ENCODE measurements at regions not wholly inside any gene's neighbourhood (a gene's known extent, or its start where the extent isn't known, plus 50 kb on each side); places are given as distances from the start of the nearest gene placed in this dataset.
"Not testable (repeated sequence)": the region's sequence is repeated elsewhere in the genome, so short reads cannot be mapped to it uniquely, and the experiment has no call there.

GRCh38 chr21:14011751-14012150, 199.0 kb downstream of the LIPI start:
- not testable (repeated sequence) for TF ChIP-seq RARB (CRISPR knock-in tag; IDR thresholded peaks at IDR 0.05); ESRRG (CRISPR knock-in tag; IDR thresholded peaks at IDR 0.05); TSHZ2 (CRISPR knock-in tag; IDR thresholded peaks at IDR 0.05); CREB5 (CRISPR knock-in tag; IDR thresholded peaks at IDR 0.05; ENCODE audit: low read depth); ZFP3 (CRISPR knock-in tag; IDR thresholded peaks at IDR 0.05); ZFP30 (CRISPR knock-in tag; IDR thresholded peaks at IDR 0.05); ZNF565 (CRISPR knock-in tag; conservative IDR thresholded peaks at IDR 0.05; ENCODE audit: low read depth); PATZ1 (CRISPR knock-in tag; IDR thresholded peaks at IDR 0.05; ENCODE audit: borderline replicate concordance); ISL1 (CRISPR knock-in tag; IDR thresholded peaks at IDR 0.05); SNAI2 (CRISPR knock-in tag; IDR thresholded peaks at IDR 0.05)
